A172 (cell line): ENCODE measurements at regions not wholly inside any gene's neighbourhood (a gene's known extent, or its start where the extent isn't known, plus 50 kb on each side); places are given as distances from the start of the nearest gene placed in this dataset.

ENCODE experiments used
- DNase-seq: peaks from one replicate; pipeline ENCODE4 v3.0.0-alpha.2; 2015; ENCODE audit warnings: low spot score

- peak; percentile 25 for DNase-seq
Measured at GRCh38 chr20:48180618-48181017, 395.3 kb upstream of the SULF2 start.

GRCh38 chr20:48180024-48180423 lies 394.7 kb upstream of the SULF2 start:
- peak; percentile 73 for DNase-seq

- DNase-seq: no peak
Measured at GRCh38 chr20:48178633-48179032, 393.4 kb upstream of the SULF2 start.

- DNase-seq: no peak
Measured at GRCh38 chr20:48177058-48177457, 391.8 kb upstream of the SULF2 start.

- DNase-seq: no peak
Measured at GRCh38 chr20:48176139-48176538, 390.9 kb upstream of the SULF2 start.

GRCh38 chr20:48175261-48175660 lies 390.0 kb upstream of the SULF2 start:
- no peak for DNase-seq

GRCh38 chr20:48172357-48172702 lies 387.0 kb upstream of the SULF2 start:
- DNase-seq: no peak

- no peak for DNase-seq
Measured at GRCh38 chr20:48171626-48172356, 386.5 kb upstream of the SULF2 start.

- DNase-seq: no peak
Measured at GRCh38 chr20:48171071-48171470, 385.8 kb upstream of the SULF2 start.

GRCh38 chr20:48170625-48171024 lies 385.3 kb upstream of the SULF2 start:
- no peak for DNase-seq

GRCh38 chr20:48169650-48170225 lies 384.5 kb upstream of the SULF2 start:
- no peak for DNase-seq

- DNase-seq: no peak
Measured at GRCh38 chr20:48166082-48166835, 381.0 kb upstream of the SULF2 start.

GRCh38 chr20:48165401-48165685 lies 380.1 kb upstream of the SULF2 start:
- no peak for DNase-seq

GRCh38 chr20:48164566-48165400 lies 379.5 kb upstream of the SULF2 start:
- no peak for DNase-seq

- DNase-seq: no peak
Measured at GRCh38 chr20:48164034-48164433, 378.8 kb upstream of the SULF2 start.

- DNase-seq: no peak
Measured at GRCh38 chr20:48163505-48163904, 378.2 kb upstream of the SULF2 start.

GRCh38 chr20:48162621-48163020 lies 377.3 kb upstream of the SULF2 start:
- no peak for DNase-seq

- DNase-seq: no peak
Measured at GRCh38 chr20:48159145-48160008, 374.1 kb upstream of the SULF2 start.

GRCh38 chr20:48158014-48158413 lies 372.7 kb upstream of the SULF2 start:
- no peak for DNase-seq

GRCh38 chr20:48156951-48157700 lies 371.8 kb upstream of the SULF2 start:
- DNase-seq: no peak

GRCh38 chr20:48156521-48156920 lies 371.2 kb upstream of the SULF2 start:
- no peak for DNase-seq
